ENCODE measurements at regions not wholly inside any gene's neighbourhood (a gene's known extent, or its start where the extent isn't known, plus 50 kb on each side); places are given as distances from the start of the nearest gene placed in this dataset.
"Not testable (repeated sequence)": the region's sequence is repeated elsewhere in the genome, so short reads cannot be mapped to it uniquely, and the experiment has no call there.

DNA sequence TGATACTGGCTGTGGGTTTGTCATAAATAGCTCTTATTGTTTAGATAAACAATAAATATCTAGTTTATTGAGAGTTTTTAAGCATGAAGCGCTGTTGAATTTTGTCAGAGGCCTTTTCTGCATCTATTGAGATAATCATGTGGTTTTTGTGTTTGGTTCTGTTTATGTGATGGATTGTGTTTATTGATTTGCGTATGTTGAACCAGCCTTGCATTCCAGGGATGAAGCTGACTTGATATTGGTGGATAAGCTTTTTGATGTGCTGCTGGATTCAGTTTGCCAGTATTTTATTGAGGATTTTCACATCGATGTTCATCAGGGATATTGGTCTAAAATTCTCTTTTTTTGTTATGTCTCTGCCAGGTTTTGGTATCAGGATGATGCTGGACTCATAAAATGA lies 231.4 kb downstream of the HS3ST3B1 start:
- H3K27ac ChIP-seq (ENCODE audit: insufficient read depth, low read depth, low read length, poor library complexity, severe bottlenecking); H3K4me3 ChIP-seq (ENCODE audit: insufficient read depth, low read depth, low read length); H3K36me3 ChIP-seq (ENCODE audit: control insufficient read depth, insufficient read depth, low read length); H3K4me1 ChIP-seq (ENCODE audit: control insufficient read depth, insufficient read depth, low read length); H3K27me3 ChIP-seq (ENCODE audit: control insufficient read depth, insufficient read depth, low read length, poor library complexity, severe bottlenecking); H3K9me3 ChIP-seq (ENCODE audit: control insufficient read depth, low read length): not testable (repeated sequence)
- 95 to 98% methylated on average over 3 of the region's 3 CpGs for WGBS, 2 experiments

DNA sequence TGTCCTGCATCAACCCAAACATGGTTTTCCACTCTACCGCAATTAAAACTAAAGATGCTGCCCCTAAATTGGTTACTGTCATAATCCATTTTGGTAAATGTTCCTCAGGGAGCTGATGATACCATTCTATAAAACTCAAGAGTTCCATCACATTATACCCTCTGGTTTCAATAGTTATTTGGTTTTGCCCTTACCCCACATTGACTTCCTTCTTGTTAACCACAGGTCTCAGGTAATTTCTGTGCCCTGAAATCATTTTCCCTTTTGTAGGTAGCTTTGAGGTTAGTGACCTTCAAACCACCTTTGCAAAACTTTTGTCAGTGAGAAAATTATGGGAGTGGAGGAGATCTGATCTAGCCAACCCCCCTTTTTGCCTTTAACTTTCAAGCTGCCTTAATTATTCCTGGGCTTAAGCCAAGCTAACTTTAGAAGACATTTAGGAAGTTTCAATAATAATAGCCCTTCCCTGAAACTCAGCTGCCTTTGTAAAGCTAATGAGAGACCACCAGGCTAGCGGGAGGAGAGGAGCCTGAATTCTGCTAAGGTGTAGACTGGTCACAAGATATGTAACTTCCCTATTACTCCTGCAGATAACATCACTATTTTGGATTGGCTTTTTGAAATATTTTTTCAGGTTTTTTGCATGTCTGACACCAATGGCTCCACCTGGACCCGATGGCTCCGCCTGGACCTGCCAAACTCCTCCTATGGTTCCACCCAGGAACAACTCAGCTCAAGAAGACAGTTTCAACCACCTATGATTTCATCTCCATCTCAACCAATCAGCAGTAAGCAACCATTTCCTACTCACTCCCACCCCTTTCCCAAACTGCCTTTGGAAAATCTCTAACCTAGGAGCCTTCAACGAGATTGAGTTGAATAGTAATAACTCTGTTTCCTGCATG lies 224.9 kb downstream of the HS3ST3B1 start:
- no peaks in the 10 kb centered on the region for H3K36me3 ChIP-seq (ENCODE audit: control insufficient read depth, insufficient read depth, low read length)
- no peak overlapping the region for H3K4me3 ChIP-seq (ENCODE audit: insufficient read depth, low read depth, low read length)
- 44 to 60% methylated on average over 4 to 5 of the region's 5 CpGs for WGBS, 2 experiments
- H3K9me3 ChIP-seq (ENCODE audit: control insufficient read depth, low read length): no peaks in the 10 kb centered on the region
- H3K27me3 ChIP-seq (ENCODE audit: control insufficient read depth, insufficient read depth, low read length, poor library complexity, severe bottlenecking): no peaks in the 10 kb centered on the region
- no peaks in the 10 kb centered on the region for H3K4me1 ChIP-seq (ENCODE audit: control insufficient read depth, insufficient read depth, low read length)
- no peak overlapping the region for H3K27ac ChIP-seq (ENCODE audit: insufficient read depth, low read depth, low read length, poor library complexity, severe bottlenecking)

DNA sequence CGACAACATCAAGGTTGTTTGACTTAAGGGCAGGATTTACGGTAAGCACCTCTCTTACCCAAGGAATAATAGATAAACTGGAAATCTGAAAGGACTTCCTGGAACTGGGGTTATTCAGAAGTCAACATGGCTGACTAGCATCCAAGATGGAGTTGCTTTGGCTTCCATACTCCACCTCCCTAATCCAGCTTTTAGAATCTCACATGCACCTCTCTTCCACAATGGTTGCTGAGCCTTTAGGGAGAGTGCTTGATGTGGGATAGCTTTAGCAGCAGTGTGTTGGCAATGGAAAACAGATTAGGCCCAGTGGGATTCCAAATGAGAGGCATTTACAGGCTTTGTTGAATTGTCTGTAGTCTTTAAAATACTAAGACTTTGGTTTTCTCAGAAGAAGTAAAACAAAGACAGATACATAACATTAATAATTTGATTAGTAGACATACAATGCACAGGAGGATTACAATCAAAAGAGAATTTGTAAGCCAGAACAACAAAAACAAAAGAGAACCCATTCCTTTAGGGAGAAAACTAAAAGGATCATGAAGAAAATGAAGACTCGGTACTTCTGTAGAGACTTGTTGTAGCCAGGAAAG lies 222.0 kb downstream of the HS3ST3B1 start:
- H3K4me3 ChIP-seq (ENCODE audit: insufficient read depth, low read depth, low read length): no peak overlapping the region
- H3K4me1 ChIP-seq (ENCODE audit: control insufficient read depth, insufficient read depth, low read length): no peaks in the 10 kb centered on the region
- no peaks in the 10 kb centered on the region for H3K36me3 ChIP-seq (ENCODE audit: control insufficient read depth, insufficient read depth, low read length)
- no peaks in the 10 kb centered on the region for H3K9me3 ChIP-seq (ENCODE audit: control insufficient read depth, low read length)
- 74 to 87% methylated on average over 3 of the region's 3 CpGs for WGBS, 2 experiments
- H3K27ac ChIP-seq (ENCODE audit: insufficient read depth, low read depth, low read length, poor library complexity, severe bottlenecking): no peak overlapping the region
- no peaks in the 10 kb centered on the region for H3K27me3 ChIP-seq (ENCODE audit: control insufficient read depth, insufficient read depth, low read length, poor library complexity, severe bottlenecking)

- not testable (repeated sequence) for H3K9me3 ChIP-seq (ENCODE audit: control insufficient read depth, low read length); H3K27me3 ChIP-seq (ENCODE audit: control insufficient read depth, insufficient read depth, low read length, poor library complexity, severe bottlenecking); H3K4me1 ChIP-seq (ENCODE audit: control insufficient read depth, insufficient read depth, low read length); H3K4me3 ChIP-seq (ENCODE audit: insufficient read depth, low read depth, low read length); H3K36me3 ChIP-seq (ENCODE audit: control insufficient read depth, insufficient read depth, low read length); H3K27ac ChIP-seq (ENCODE audit: insufficient read depth, low read depth, low read length, poor library complexity, severe bottlenecking)
- WGBS, 2 experiments: 90 to 91% methylated on average over 3 of the region's 3 CpGs
Measured at GRCh38 chr17:14518919-14519318, 218.0 kb downstream of the HS3ST3B1 start.

DNA sequence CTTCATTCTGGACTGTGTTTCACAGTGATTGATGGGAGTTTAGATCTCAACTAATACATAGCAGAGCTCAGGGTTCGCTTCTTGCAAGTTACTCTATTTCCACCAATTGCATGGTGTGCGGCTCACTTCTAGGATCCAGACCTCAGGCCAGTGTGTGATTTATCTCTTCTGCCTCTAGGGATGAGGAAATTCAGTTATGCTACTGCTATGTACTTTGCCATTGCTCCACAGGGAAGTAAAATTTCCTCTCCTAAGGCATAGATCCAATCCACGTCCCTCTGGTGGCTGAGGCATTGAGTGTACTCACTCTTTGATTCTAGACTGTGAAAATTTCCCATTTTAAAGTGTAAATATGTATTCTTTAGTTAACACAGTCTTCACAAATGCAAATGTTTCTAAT lies 214.1 kb downstream of the HS3ST3B1 start:
- H3K9me3 ChIP-seq (ENCODE audit: control insufficient read depth, low read length): no peaks in the 10 kb centered on the region
- H3K27me3 ChIP-seq (ENCODE audit: control insufficient read depth, insufficient read depth, low read length, poor library complexity, severe bottlenecking): no peaks in the 10 kb centered on the region
- no peaks in the 10 kb centered on the region for H3K4me1 ChIP-seq (ENCODE audit: control insufficient read depth, insufficient read depth, low read length)

GRCh38 chr17:14513835-14514234 lies 213.0 kb downstream of the HS3ST3B1 start:
- Histone ChIP-seq H3K27ac (ENCODE audit: insufficient read depth, low read depth, low read length, poor library complexity, severe bottlenecking) (no peak overlapping the region), H3K4me1 (ENCODE audit: control insufficient read depth, insufficient read depth, low read length) (no peaks in the 10 kb centered on the region), H3K4me3 (ENCODE audit: insufficient read depth, low read depth, low read length) (no peak overlapping the region), H3K27me3 (ENCODE audit: control insufficient read depth, insufficient read depth, low read length, poor library complexity, severe bottlenecking) (no peaks in the 10 kb centered on the region), H3K9me3 (ENCODE audit: control insufficient read depth, low read length) (no peaks in the 10 kb centered on the region), H3K36me3 (ENCODE audit: control insufficient read depth, insufficient read depth, low read length) (no peaks in the 10 kb centered on the region)
- 35 to 40% methylated on average over 2 to 3 of the region's 3 CpGs for WGBS, 2 experiments

More for the DNA sequence above, 214.1 kb downstream of the HS3ST3B1 start:
- Histone ChIP-seq H3K27ac (ENCODE audit: insufficient read depth, low read depth, low read length, poor library complexity, severe bottlenecking) (no peak overlapping the region), H3K36me3 (ENCODE audit: control insufficient read depth, insufficient read depth, low read length) (no peaks in the 10 kb centered on the region), H3K4me3 (ENCODE audit: insufficient read depth, low read depth, low read length) (no peak overlapping the region)
- WGBS, 2 experiments: 95 to 97% methylated on average over 2 to 3 of the region's 3 CpGs

DNA sequence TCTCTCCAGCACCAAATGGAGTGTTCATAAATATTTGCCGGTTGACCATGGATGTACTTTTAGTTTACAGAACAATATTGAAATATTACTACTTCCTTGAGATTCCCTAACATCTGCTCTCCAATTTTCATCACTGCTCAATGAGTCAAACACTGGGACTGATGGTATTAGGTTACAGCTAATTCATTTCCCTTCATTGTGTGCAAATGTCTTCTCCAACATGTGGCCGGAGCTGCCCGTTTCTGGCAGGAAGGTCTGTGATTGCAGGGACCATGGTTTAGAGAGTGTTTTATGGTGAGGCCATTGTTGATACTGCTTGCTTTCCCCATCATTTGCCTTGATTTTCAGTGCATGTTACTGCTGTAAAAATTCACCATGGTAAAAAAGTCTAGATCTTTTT lies 209.3 kb downstream of the HS3ST3B1 start:
- Histone ChIP-seq H3K9me3 (ENCODE audit: control insufficient read depth, low read length) (no peaks in the 10 kb centered on the region), H3K27ac (ENCODE audit: insufficient read depth, low read depth, low read length, poor library complexity, severe bottlenecking) (no peak overlapping the region), H3K27me3 (ENCODE audit: control insufficient read depth, insufficient read depth, low read length, poor library complexity, severe bottlenecking) (no peaks in the 10 kb centered on the region), H3K4me1 (ENCODE audit: control insufficient read depth, insufficient read depth, low read length) (no peaks in the 10 kb centered on the region), H3K36me3 (ENCODE audit: control insufficient read depth, insufficient read depth, low read length) (no peaks in the 10 kb centered on the region), H3K4me3 (ENCODE audit: insufficient read depth, low read depth, low read length) (no peak overlapping the region)
- 87 to 97% methylated on average over 3 of the region's 3 CpGs for WGBS, 2 experiments

- no peaks in the 10 kb centered on the region for H3K27me3 ChIP-seq (ENCODE audit: control insufficient read depth, insufficient read depth, low read length, poor library complexity, severe bottlenecking)
- H3K4me3 ChIP-seq (ENCODE audit: insufficient read depth, low read depth, low read length): no peak overlapping the region
- no peak overlapping the region for H3K27ac ChIP-seq (ENCODE audit: insufficient read depth, low read depth, low read length, poor library complexity, severe bottlenecking)
- WGBS, 2 experiments: 95 to 97% methylated on average over 5 of the region's 5 CpGs
- no peaks in the 10 kb centered on the region for H3K9me3 ChIP-seq (ENCODE audit: control insufficient read depth, low read length)
- H3K4me1 ChIP-seq (ENCODE audit: control insufficient read depth, insufficient read depth, low read length): no peaks in the 10 kb centered on the region
- H3K36me3 ChIP-seq (ENCODE audit: control insufficient read depth, insufficient read depth, low read length): no peaks in the 10 kb centered on the region
Measured at GRCh38 chr17:14508156-14508555, 207.3 kb downstream of the HS3ST3B1 start.

DNA sequence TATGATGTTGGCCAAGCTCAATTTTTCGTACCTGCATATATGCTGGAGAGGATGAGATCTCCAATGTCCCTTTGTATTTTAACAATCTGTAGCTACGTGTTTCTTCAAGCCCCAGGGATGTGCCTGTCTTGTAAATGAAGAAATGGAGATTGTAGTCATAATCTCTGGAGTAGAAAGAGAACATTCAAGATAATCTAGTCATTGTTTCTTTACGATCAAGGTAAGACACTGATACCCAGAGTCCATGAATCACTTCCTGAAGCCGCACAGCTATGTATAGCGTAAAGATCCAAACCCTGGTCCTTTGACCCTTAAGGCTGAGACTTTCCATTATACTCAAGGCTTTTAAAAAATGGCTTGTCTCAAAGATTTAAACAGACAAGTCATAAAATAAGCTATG lies 205.5 kb downstream of the HS3ST3B1 start:
- 96 to 99% methylated on average over 5 of the region's 5 CpGs for WGBS, 2 experiments
- Histone ChIP-seq H3K27me3 (ENCODE audit: control insufficient read depth, insufficient read depth, low read length, poor library complexity, severe bottlenecking) (no peaks in the 10 kb centered on the region), H3K27ac (ENCODE audit: insufficient read depth, low read depth, low read length, poor library complexity, severe bottlenecking) (no peak overlapping the region), H3K9me3 (ENCODE audit: control insufficient read depth, low read length) (no peaks in the 10 kb centered on the region), H3K36me3 (ENCODE audit: control insufficient read depth, insufficient read depth, low read length) (no peaks in the 10 kb centered on the region), H3K4me3 (ENCODE audit: insufficient read depth, low read depth, low read length) (no peak overlapping the region), H3K4me1 (ENCODE audit: control insufficient read depth, insufficient read depth, low read length) (no peaks in the 10 kb centered on the region)

GRCh38 chr17:14505606-14506005 lies 204.7 kb downstream of the HS3ST3B1 start:
- no peaks in the 10 kb centered on the region for H3K9me3 ChIP-seq (ENCODE audit: control insufficient read depth, low read length)
- no peak overlapping the region for H3K4me3 ChIP-seq (ENCODE audit: insufficient read depth, low read depth, low read length)
- H3K4me1 ChIP-seq (ENCODE audit: control insufficient read depth, insufficient read depth, low read length): no peaks in the 10 kb centered on the region
- no peaks in the 10 kb centered on the region for H3K36me3 ChIP-seq (ENCODE audit: control insufficient read depth, insufficient read depth, low read length)
- H3K27me3 ChIP-seq (ENCODE audit: control insufficient read depth, insufficient read depth, low read length, poor library complexity, severe bottlenecking): no peaks in the 10 kb centered on the region
- H3K27ac ChIP-seq (ENCODE audit: insufficient read depth, low read depth, low read length, poor library complexity, severe bottlenecking): no peak overlapping the region
- WGBS, 2 experiments: 91 to 92% methylated on average over 3 of the region's 3 CpGs

All from ectodermal cell (in vitro differentiated cells).